ENCODE measurements at regions not wholly inside any gene's neighbourhood (a gene's known extent, or its start where the extent isn't known, plus 50 kb on each side); places are given as distances from the start of the nearest gene placed in this dataset.

- DNase-seq, result no peak
Measured at GRCh38 chr7:46710927-46711326, 789.9 kb upstream of the IGFBP3 start.

- no peak for DNase-seq
Measured at GRCh38 chr7:46707973-46708372, 786.9 kb upstream of the IGFBP3 start.

GRCh38 chr7:46705386-46706255 is 784.5 kb upstream of the IGFBP3 start:
- DNase-seq, result no peak

GRCh38 chr7:46696741-46697140 is 775.7 kb upstream of the IGFBP3 start:
- DNase-seq, result no peak

GRCh38 chr7:46695051-46695708 is 774.1 kb upstream of the IGFBP3 start:
- no peak for DNase-seq

GRCh38 chr7:46694058-46694457 is 773.0 kb upstream of the IGFBP3 start:
- no peak for DNase-seq

GRCh38 chr7:46687203-46687602 is 766.1 kb upstream of the IGFBP3 start:
- no peak for DNase-seq

- DNase-seq, result no peak
Measured at GRCh38 chr7:46685051-46685450, 764.0 kb upstream of the IGFBP3 start.

GRCh38 chr7:46682836-46683624 is 762.0 kb upstream of the IGFBP3 start:
- DNase-seq, result no peak

GRCh38 chr7:46681865-46682503 is 760.9 kb upstream of the IGFBP3 start:
- DNase-seq, result no peak

GRCh38 chr7:46680147-46680546 is 759.1 kb upstream of the IGFBP3 start:
- no peak for DNase-seq

- DNase-seq, result no peak
Measured at GRCh38 chr7:46679671-46680070, 758.6 kb upstream of the IGFBP3 start.

- no peak for DNase-seq
Measured at GRCh38 chr7:46678421-46678820, 757.3 kb upstream of the IGFBP3 start.

- no peak for DNase-seq
Measured at GRCh38 chr7:46675456-46675855, 754.4 kb upstream of the IGFBP3 start.

- no peak for DNase-seq
Measured at GRCh38 chr7:46672861-46673260, 751.8 kb upstream of the IGFBP3 start.

- no peak for DNase-seq
Measured at GRCh38 chr7:46671108-46671769, 750.2 kb upstream of the IGFBP3 start.

- DNase-seq, result no peak
Measured at GRCh38 chr7:46669028-46669427, 748.0 kb upstream of the IGFBP3 start.

GRCh38 chr7:46664453-46664852 is 743.4 kb upstream of the IGFBP3 start:
- no peak for DNase-seq

GRCh38 chr7:46663025-46663424 is 742.0 kb upstream of the IGFBP3 start:
- no peak for DNase-seq

- DNase-seq, result no peak
Measured at GRCh38 chr7:46661431-46661830, 740.4 kb upstream of the IGFBP3 start.

- no peak for DNase-seq
Measured at GRCh38 chr7:46660402-46660980, 739.4 kb upstream of the IGFBP3 start.

- no peak for DNase-seq
Measured at GRCh38 chr7:46658281-46658680, 737.2 kb upstream of the IGFBP3 start.

All from NCI-H1694 treated with DMSO at 0.1 percent for 48 hours (cell line).